Esophagus muscularis mucosa (tissue), 4 donors: ENCODE measurements at regions not wholly inside any gene's neighbourhood (a gene's known extent, or its start where the extent isn't known, plus 50 kb on each side); places are given as distances from the start of the nearest gene placed in this dataset.

Experiments used
- DNase-seq: peaks from one replicate; pipeline ENCODE4 v3.0.0-alpha.2; 2017; ENCODE audit errors: extremely low spot score
- H3K27ac ChIP-seq, 4 donors: fragments of 200-600 bp; sonication (generic); replicated peaks in 1 of 4; 1 replicate in 3 of 4; 2 replicates in 1 of 4; pipeline ENCODE4 v1.5.1; 2016 to 2019; ENCODE audit warnings: mild to moderate bottlenecking in 1 of 4
- H3K27me3 ChIP-seq, 4 donors: fragments of 200-600 bp; sonication (generic); one replicate each; pipeline versions ENCODE4 v1.5.1 to v1.6.0; 2016 to 2019
- H3K36me3 ChIP-seq, 4 donors: fragments of 200-600 bp; sonication (generic); one replicate each; pipeline ENCODE4 v1.5.1; 2016 to 2019
- H3K4me1 ChIP-seq, 4 donors: fragments of 200-600 bp; sonication (generic); one replicate each; pipeline ENCODE4 v1.5.1; 2016 to 2019
- H3K4me3 ChIP-seq, 4 donors: fragments of 200-600 bp; sonication (generic); 1 replicate in 2 of 4; 2 replicates in 2 of 4; pipeline ENCODE4 v1.5.1; 2016 to 2019; ENCODE audit warnings: mild to moderate bottlenecking in 4 of 4, moderate library complexity in 1 of 4
- H3K9me3 ChIP-seq, 4 donors: fragments of 200-600 bp; sonication (generic); 1 replicate in 3 of 4; 2 replicates in 1 of 4; pipeline ENCODE4 v1.5.1; 2016 to 2019
- EP300 ChIP-seq: sonication (generic); formaldehyde crosslinking; IDR thresholded peaks from one replicate; pipeline ENCODE4 v1.6.1; 2017; ENCODE audit warnings: antibody characterized with exemption
- POLR2A ChIP-seq: fragments of 450-650 bp; IDR thresholded peaks from one replicate; pipeline ENCODE4 v1.6.1; 2017; ENCODE audit warnings: antibody characterized with exemption, moderate library complexity, mild to moderate bottlenecking, low read depth
- POLR2AphosphoS5 ChIP-seq, 2 donors: sonication (generic); formaldehyde crosslinking; IDR thresholded peaks; one replicate each; pipeline ENCODE4 v1.6.1; 2017; ENCODE audit warnings: antibody characterized with exemption in 2 of 2
- WGBS: methylation state at CpG from one replicate; pipeline ENCODE4 v1.1.5; 2018; 5-methylcytosine and 5-hydroxymethylcytosine counted together
- intact Hi-C: fragments of 100-400 bp; cut with DNase I; formaldehyde crosslinking; loops from one replicate; pipeline ENCODE4 v1.15.1; 2023
- TF ChIP-seq, protein P1 (sequence below), 3 experiments: fragments of 200-600 bp in 2 of 3; fragments of 450-650 bp in 1 of 3; sonication (generic) in 2 of 3; IDR thresholded peaks; one replicate each; pipeline ENCODE4 v1.5.1; 2017 to 2019; ENCODE audit warnings: antibody characterized with exemption in 3 of 3, mild to moderate bottlenecking in 2 of 3, moderate library complexity in 1 of 3

DNA sequence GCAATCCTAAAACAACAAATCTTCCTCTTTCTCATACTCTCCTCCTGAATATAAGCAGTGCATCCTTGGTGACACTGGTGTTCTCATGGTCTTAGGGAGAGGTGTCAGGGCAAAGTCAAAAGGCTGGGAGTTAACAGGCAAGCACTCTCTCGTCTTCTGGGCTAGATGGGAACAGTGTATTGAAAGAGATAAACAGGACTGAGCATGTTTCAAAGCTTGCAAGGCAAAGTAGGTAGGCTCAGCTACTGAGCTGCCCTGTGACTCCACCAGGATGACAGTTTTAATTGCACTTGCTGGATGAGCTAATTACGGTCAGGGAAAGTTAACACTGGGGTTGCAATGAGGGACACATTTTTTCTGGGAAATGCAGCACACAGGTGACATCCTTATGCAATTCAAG lies 554.9 kb upstream of the NRP1 start:
- Histone ChIP-seq H3K9me3 (no peaks in the 10 kb centered on the region), H3K36me3 (no peaks in the 10 kb centered on the region), H3K27ac (no peak overlapping the region), H3K4me1 (no peaks in the 10 kb centered on the region), H3K4me3 (no peak overlapping the region), H3K27me3 (no peaks in the 10 kb centered on the region)
- no peak for TF ChIP-seq POLR2AphosphoS5 (IDR thresholded peaks at IDR 0.05)
- TF ChIP-seq, protein P1, sequence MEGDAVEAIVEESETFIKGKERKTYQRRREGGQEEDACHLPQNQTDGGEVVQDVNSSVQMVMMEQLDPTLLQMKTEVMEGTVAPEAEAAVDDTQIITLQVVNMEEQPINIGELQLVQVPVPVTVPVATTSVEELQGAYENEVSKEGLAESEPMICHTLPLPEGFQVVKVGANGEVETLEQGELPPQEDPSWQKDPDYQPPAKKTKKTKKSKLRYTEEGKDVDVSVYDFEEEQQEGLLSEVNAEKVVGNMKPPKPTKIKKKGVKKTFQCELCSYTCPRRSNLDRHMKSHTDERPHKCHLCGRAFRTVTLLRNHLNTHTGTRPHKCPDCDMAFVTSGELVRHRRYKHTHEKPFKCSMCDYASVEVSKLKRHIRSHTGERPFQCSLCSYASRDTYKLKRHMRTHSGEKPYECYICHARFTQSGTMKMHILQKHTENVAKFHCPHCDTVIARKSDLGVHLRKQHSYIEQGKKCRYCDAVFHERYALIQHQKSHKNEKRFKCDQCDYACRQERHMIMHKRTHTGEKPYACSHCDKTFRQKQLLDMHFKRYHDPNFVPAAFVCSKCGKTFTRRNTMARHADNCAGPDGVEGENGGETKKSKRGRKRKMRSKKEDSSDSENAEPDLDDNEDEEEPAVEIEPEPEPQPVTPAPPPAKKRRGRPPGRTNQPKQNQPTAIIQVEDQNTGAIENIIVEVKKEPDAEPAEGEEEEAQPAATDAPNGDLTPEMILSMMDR (IDR thresholded peaks at IDR 0.05): no peak
- intact Hi-C loops: no loop called here
- WGBS: 79% methylated on average over 2 of the region's 2 CpGs
- no peak for DNase-seq

DNA sequence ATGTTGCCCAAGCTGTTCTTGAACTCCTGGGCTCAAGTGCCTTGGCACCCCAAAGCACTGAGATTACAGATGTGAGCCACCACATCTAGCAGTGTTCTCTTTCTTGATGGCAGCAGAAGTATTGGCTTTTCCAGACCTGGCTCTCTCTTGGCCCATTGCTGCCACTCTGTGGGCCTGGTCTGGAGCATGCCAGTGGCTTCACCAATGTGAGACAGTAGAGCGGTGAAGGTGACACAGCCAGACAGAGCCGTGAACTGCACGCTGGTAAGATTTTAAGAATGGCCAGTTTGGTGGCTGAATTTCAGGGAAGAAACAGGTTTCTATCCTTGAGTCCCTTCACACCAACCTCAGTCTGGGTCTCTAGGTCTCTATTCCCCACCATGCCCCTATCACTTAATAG lies 552.7 kb upstream of the NRP1 start:
- Histone ChIP-seq H3K4me3 (no peak overlapping the region), H3K27ac (no peak overlapping the region), H3K9me3 (no peaks in the 10 kb centered on the region), H3K4me1 (no peaks in the 10 kb centered on the region), H3K36me3 (no peaks in the 10 kb centered on the region), H3K27me3 (no peaks in the 10 kb centered on the region)
- no peak for TF ChIP-seq POLR2AphosphoS5 (IDR thresholded peaks at IDR 0.05)
- no peak for TF ChIP-seq POLR2A
- TF ChIP-seq EP300: no peak
- TF ChIP-seq, protein P1 (IDR thresholded peaks at IDR 0.05): no peak
- DNase-seq: no peak
- intact Hi-C loops: no loop called here
- WGBS: 100% methylated on average over 3 of the region's 3 CpGs

DNA sequence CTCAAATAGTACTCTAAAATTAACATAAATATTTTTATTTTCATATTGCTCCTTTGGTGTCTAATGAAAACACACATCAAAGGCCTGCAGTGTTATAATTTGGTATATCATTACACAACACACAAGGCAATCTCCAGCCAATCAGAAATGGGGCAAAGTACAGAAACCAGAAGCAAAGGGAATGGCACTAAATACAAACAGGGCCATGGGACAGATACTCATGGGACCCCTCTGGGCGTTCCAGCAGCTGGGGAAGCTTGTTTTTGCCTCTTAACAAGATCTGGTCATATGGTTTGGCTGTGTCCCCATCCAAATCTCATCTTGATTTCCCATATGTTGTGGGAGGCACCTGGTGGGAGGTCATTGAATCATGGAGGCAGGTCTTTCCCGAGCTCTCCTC lies 551.8 kb upstream of the NRP1 start:
- H3K9me3 ChIP-seq: no peaks in the 10 kb centered on the region
- intact Hi-C loops: no loop called here
- H3K27me3 ChIP-seq: no peaks in the 10 kb centered on the region
- H3K36me3 ChIP-seq: no peaks in the 10 kb centered on the region
- no peaks in the 10 kb centered on the region for H3K4me1 ChIP-seq
- TF ChIP-seq EP300: no peak
- no peak for TF ChIP-seq POLR2AphosphoS5 (IDR thresholded peaks at IDR 0.05)
- TF ChIP-seq, protein P1 (IDR thresholded peaks at IDR 0.05): no peak
- TF ChIP-seq POLR2A: no peak
- 97% methylated on average over 2 of the region's 2 CpGs for WGBS
- no peak overlapping the region for H3K4me3 ChIP-seq
- H3K27ac ChIP-seq: no peak overlapping the region
- peak; percentile 75 for DNase-seq

DNA sequence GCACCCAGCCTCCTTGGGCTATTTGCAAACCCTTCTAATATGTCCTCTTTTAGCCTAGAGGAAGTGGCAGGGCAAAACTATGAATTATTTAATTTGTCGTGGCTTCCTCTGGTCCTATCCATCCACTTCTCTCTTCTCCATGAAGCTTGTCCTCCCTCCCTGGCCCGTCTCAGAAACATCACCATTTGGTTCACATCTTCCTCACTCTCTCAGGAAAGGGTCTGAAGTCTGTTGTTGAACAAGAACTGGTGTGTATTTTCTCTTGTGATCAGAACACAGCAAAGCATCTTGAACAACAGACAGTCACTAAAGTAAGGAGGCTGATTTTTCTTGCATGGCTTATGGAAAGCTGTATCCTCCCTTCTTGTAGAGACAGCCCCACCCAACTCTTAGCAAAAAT lies 550.1 kb upstream of the NRP1 start:
- Histone ChIP-seq H3K9me3 (no peaks in the 10 kb centered on the region), H3K4me1 (no peaks in the 10 kb centered on the region), H3K27me3 (no peaks in the 10 kb centered on the region), H3K27ac (no peak overlapping the region), H3K36me3 (no peaks in the 10 kb centered on the region), H3K4me3 (no peak overlapping the region)
- WGBS: 72% methylated on average over 2 of the region's 2 CpGs
- intact Hi-C loops: no loop called here
- TF ChIP-seq POLR2A (no peak), EP300 (no peak), POLR2AphosphoS5 (IDR thresholded peaks at IDR 0.05) (no peak)
- TF ChIP-seq, protein P1 (IDR thresholded peaks at IDR 0.05): no peak
- no peak for DNase-seq

DNA sequence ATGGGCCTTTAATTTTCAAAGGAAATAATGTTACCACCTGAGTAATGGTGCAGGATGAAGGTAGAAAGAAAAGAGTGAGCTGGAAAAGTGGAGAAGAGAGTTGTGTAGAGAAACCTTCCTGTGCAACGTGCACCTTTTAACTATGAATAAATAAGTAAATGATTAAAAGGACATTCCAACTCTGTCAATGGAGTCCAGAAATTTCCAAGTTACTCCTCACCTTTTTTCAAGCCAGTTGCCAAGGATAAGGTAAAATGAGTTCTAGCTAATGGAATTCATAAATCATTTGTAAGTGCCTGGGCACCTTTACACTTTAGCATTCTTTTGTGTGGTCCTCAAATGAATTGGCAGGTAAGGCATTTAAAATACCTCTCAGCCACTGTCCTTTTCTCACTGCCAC lies 549.4 kb upstream of the NRP1 start:
- Histone ChIP-seq H3K9me3 (no peaks in the 10 kb centered on the region), H3K4me1 (no peaks in the 10 kb centered on the region), H3K36me3 (no peaks in the 10 kb centered on the region), H3K4me3 (no peak overlapping the region), H3K27me3 (no peaks in the 10 kb centered on the region), H3K27ac (no peak overlapping the region)
- 97% methylated on average over 1 of the region's 1 CpG for WGBS
- TF ChIP-seq POLR2A: no peak
- TF ChIP-seq POLR2AphosphoS5 (IDR thresholded peaks at IDR 0.05): no peak
- TF ChIP-seq, protein P1 (IDR thresholded peaks at IDR 0.05): no peak
- no peak for TF ChIP-seq EP300
- intact Hi-C loops: no loop called here
- no peak for DNase-seq
